ENCODE measurements at regions not wholly inside any gene's neighbourhood (a gene's known extent, or its start where the extent isn't known, plus 50 kb on each side); places are given as distances from the start of the nearest gene placed in this dataset.

- TF ChIP-seq CTCF (IDR thresholded peaks at IDR 0.05) (no peak), REST (IDR thresholded peaks at IDR 0.05; ENCODE audit: insufficient read depth in 1 of 2, low read depth in 2 of 2, low read length in 1 of 2) (no peak), TCF7L2 (IDR thresholded peaks at IDR 0.05; ENCODE audit: low read depth, low read length) (no peak)
These were observed 117.7 kb upstream of the SATB2 start for GRCh38 chr2:199575416-199575815.
